ENCODE measurements at regions not wholly inside any gene's neighbourhood (a gene's known extent, or its start where the extent isn't known, plus 50 kb on each side); places are given as distances from the start of the nearest gene placed in this dataset.

DNA sequence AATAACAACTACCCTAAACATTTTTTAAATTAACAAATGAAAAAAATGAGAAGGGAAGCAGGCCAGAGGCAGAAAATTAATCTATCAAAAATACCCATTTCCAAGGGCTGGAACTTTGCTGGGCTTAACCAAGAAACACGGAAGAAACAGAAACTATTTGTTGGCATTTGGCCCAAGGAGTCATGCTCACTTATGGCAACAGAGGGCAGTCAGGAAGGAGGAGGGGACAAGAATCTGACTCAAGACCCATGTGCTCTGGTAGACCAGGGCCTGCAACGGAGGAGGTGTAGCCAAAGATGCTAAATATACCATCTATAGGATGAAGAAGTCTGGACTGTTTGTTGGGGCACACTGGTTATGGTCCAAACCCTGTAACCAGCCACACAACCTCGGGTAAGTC is 496.7 kb downstream of the COG6 start:
- DNase-seq: no peak

DNA sequence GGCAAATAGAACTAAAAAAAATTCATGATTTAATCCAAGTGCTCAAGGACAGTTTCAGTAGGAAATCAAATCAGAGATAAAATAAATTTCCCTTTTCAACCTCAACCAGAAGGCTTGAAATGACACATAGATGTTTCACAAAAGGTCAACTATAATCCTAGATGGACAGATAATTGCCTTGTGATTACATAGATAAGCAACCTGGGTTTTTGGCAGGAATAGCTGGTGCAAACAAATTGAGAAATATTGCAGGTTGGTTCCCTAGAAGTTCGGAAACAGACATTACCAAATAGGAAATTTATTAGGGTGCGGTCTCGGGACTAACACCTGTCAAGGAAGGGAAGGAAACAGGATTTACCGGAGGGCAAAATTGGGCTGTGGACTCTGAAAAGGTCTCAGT is 497.5 kb downstream of the COG6 start:
- no peak for DNase-seq

DNA sequence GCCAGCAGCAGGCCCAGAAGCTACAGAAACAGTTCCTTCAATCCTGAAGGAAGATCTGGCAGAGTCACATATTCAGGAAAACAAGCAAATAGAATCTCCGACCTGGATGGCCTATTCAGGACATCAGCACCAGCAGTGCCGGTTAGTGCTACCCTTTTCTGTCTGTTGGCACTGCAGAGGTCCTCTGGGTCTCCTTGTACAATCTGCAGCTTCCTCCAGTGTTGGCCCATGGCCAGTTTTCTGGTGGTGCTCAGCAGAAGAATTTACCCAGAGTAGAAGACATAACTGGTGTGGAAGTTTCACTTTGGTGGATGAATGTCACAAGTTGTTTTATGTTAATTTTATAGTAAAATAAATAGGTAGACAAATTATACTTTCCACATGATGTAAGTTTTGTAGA is 498.1 kb downstream of the COG6 start:
- DNase-seq: no peak

DNA sequence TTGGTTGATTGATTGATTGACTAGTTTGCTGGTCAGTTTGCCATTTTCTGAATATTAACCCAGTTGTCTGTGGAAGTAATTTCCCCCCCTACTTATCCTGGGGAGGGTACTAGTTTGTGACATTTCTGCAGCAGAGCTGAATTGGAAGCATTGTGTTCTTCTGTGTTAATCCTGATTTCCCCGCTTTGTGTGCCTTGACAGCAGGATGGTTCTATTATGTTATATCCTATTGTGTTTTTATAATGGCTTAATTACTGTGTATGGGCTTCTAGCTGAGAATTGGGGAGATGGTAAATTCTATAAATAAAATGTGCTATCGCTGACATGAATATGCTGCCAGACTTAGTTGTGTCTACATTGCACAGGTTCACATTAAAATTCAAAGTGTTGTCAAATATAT is 499.7 kb downstream of the COG6 start:
- DNase-seq: no peak

DNA sequence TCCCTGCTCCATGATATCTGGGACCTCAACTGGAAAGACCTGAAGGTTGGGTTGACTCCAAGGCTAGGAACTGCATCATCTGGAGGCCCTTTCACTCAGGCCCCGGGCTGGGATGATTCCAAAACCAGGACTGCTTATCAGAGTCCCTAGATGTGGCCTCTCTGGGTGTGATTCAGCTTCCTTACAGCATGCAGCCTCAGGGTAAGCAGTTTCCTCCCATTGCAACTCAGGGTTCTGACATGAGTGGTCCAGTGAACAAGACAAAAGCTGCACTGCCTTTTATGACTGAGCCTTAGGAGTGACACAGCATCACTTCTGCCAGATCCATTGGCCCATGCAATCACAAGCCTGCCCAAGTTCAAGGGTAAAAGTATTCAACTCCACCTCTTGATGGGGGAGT is 502.8 kb downstream of the COG6 start:
- peak; percentile 41 for DNase-seq

DNA sequence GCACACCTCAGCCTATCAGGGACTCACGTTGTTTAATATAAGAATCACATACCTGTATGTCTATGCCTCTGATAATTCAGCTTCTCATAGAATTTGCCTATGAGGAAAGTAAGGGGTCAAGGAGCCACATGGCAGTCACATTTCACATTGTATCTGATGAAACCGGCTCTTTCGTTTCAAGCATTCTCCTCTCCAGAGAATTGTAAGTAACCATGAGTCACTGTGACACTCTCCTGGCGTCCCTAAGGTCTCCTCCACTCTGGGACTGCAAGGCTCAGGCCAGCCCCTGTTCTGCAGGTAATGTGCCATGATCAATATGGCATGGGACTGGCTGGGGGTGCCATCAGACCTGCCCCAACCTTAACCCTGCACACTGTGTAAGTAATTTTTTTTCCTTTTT is 503.3 kb downstream of the COG6 start:
- DNase-seq: no peak

DNA sequence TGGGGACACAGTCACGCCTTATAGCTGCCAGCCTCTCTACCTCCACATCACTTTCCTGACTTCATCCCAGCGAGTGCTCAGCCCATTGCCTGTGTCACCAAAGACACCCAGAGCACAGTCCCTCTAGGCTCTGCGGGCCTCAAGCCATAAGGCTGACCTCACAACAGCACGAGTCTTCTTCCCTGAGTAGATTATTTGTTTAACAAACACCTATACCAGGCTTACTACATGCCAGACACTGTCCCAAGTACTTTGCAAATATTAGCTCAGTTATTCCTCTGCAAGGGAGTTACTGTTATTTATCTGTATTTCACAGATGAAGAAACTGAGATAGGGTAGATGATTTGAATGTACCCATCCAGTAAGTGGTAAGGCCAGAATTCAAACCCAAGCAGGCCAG is 504.3 kb downstream of the COG6 start:
- no peak for DNase-seq

DNA sequence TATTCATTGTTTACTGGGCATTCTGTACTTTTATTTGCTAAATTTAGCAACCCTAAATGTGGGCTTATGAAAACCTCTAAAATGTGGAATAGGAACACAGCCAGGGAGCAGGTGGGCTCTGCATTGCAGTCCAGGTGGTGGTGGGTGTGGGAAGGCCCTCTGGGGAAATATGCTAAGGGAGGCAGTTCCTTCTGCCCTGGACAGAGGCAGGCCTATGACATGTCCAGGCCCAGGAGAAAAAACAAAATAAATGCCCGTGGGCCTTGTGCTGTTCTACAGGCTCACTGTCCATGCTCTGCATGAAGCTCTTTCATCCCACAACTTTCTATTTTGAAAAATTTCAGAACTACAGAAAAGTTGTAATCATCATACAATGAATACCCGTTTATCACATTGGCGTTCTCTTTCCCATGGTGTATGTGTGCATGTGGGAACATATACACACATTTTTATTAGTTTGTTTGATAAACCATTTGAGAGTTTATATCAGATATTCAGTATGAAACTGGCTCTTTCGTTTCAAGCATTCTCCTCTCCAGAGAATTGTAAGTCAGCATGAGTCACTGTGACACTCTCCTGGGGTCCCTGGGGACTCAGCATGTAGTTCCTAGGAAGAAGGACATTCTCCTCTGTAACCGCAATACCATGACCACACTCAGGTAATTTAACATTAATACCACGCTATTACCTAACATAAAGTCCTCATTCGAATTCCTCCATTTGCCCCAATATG is 505.3 kb downstream of the COG6 start:
- no peak for DNase-seq

DNA sequence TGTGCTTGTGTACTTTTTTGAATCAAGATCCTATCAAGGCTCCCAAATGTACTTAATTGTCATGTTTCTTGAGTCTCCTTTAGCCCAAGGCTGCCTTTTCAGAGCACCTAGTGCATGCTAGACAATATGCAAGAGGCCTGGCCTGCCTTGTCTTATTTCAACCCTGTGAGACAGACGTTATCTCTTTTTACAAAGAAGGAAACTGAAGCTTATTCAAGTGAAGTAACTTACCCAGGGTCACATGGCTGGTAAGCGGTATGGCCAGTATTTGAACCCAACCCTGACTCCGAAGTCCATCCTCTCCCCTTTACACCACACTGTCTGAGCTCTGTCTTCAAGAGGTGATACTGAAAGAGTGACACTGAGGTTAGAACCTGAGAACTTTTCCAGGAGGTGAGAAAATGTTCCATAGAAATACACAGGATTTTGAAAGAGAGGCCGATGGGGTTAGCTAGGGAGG is 505.1 kb downstream of the FOXO1 start:
- DNase-seq: no peak

DNA sequence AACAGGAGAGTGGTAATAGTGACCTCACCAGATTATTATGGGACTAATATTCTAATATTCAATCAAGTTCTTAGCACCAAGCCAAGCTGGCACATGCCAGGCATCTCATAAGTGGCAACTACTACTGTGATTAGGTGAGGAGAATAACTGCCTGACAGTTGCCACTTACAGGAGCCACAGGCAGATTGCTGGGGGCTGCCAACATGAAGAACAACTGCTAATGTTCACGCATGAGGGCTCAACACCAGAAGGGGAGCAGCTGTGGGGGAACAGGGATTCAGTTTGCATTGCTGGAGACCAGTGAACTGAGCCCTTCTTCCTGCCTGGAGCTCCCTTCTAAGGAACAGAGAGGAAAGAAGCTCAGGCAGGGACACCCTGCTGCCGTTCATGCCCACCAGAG is 504.5 kb downstream of the FOXO1 start:
- no peak for DNase-seq

DNA sequence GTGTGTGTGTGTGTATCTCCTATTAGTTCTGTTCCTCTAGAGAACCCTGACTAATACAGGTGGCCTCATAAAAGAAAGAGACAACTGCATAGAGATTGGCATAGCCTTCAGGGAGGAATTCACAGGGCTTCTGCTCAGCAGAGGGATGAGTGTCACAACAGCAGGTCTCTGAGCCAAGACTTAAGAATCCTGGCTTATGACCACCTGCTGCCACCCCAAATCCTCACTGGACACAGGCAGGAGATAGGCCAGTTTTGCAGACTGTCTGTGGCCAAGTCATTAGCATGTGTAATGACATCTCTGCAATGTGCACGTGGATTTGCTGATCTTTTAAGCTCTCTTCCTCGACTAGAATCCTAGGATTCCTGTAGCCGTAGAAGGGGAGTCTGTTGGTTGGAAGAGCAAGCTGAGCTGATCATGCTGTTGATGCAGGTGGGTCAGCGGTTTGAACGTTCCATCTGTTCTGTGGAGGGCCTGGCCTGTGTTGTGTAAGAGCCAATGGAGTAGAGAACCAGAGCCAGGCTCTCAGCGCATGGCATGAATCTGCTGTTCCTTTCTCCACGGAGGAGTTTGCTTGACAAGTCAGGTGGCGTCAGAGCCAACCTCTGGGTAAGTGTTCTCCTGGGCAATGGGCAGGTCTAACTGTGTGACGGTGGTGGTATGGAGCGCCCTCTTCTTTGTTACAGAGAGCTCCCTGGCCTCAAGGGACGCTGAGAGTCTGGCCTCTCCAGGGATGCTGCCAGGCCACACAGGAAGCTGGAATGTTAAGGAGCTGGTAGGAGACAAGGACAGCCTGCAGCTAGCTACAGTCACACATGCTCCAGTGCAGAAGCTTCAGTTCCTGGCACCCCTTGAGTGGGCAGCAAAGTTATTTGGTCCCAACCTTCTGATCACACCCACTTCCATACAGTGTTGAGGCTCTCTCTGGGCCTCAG is 503.1 kb downstream of the FOXO1 start:
- no peak for DNase-seq

DNA sequence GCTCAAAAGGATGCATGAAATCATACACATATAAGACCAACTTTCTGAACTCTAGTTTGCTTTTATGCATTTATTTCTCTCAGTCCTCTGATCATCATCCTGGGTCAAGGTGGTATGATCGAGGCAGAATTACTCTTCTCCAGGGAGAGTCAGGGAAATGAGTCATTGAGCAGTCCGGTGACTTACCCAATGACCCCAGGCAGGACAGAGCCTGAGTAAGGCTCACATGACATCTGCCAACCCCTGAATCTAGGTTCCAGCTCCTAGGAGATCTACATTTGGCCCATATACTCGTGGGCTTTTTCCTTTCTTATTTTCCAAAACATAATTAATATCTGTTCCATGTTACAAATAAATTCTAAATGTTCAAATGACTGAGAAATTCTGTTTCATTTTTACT is 502.3 kb downstream of the FOXO1 start:
- no peak for DNase-seq

DNA sequence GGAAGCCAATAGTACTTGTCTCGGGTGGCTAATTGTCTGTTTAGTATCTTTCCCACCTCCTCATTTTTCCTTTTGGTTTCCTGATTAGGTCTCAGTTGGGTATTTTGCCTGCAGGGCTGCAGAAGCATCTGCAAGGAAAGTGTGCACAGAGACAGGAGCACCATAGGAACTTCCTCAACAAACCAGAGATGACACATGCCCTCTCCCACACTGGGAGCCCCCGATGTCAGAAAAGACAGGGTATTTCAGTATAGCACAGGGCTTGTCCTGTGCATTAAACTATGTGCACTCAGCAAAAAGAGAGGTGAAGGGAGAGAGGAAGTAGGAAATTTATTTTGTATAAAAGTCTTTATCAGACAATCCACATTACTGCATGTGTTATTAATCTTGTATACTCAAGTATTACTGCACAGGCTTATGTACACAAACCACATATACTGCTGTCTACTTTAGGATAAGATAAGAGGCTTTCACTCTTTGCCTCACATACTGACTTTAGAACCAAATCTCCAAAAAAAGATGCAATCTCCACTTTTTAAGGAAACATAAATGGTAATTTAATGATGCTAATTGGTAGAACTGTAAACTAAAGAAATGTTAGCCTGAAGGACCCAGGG is 501.0 kb downstream of the FOXO1 start:
- no peak for DNase-seq

DNA sequence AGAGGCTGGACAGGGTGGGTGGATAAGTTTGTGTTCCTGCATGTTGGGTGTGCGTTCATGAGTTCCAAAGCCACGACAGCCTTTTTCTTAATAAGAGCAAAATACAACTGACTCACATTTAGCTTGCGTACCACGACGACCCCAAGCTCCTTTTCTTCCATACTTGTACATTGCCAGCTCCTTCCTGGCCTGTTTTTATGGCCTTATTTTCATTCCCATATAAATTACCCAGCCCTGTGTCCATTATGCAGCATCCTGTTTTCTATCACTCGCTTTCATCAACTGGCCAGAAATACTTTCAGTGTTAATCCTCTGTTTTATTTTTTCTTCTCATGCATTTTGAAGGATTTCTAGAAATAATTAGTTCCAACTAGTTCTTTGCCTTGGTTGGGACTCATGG is 499.1 kb downstream of the FOXO1 start:
- DNase-seq: no peak

DNA sequence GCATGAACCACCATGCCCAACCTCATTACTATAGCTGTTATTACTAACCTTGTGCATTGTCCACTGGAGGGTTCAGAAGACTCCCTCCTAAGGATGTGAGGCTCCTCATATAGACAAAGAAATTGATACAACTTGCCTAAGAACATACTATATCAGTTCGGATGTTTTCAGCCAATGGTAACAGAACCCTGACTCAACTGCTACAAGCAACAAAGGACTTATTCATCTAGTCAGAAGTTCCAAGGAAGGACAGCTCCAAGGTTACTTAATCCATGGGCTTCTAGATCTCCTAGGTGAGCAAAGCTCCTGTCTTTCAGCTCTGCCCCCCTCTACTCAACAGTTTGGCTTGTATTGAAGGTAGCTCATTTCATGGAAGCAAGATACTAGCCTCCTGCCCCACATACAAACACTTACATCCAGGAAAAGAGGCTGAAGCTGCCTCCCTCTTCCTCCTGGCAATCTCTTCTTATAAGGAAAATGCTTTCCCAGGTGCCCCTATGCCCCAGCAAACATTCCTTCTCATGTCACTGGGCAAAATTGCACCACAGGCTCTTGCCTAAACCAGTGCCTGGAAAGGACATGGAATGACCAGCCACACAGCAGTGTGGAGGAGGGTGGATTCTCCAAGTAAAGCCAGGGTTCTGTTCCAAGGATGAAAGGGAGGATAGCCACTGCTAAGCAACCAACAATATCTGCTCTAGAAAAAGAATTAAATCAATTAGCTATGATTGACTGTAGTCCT is 497.8 kb downstream of the FOXO1 start:
- DNase-seq: no peak

DNA sequence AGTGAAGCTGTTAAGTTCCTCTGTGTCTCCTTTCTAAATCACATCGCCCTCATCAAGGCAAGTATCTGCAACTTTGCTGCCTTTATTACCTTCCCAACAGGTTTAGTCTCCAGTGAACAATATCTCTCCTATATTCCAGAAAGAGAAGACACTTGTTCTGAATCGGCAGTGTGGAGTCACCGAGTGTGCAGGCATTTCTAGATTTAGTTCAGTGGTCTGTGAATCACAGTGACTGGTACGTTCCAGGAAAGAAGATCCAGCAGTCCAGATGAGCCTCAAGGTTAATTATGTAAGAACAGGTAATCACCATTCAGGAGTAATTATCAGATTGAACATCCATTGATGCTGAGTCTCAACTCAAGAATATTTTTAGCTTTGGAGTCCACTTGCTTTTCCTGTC is 497.0 kb downstream of the FOXO1 start:
- DNase-seq: no peak

DNA sequence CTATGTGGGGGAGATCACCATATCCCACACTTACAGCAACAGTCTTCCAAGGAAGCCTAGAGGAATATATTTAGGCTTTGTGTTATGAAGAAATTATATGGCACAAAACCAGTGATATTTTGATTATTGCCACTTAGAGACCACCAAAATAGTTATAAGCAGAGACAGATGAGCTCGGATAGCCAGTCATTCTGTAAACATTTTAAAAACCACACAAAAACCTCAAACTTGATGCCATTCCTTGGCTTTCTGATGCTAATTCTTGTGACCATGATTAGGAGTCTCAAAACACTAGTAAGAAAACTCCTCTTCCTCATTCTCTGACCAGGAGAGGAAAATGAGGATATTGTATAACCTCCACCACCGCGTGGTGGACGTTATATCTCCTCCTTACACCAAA is 496.4 kb downstream of the FOXO1 start:
- no peak for DNase-seq

DNA sequence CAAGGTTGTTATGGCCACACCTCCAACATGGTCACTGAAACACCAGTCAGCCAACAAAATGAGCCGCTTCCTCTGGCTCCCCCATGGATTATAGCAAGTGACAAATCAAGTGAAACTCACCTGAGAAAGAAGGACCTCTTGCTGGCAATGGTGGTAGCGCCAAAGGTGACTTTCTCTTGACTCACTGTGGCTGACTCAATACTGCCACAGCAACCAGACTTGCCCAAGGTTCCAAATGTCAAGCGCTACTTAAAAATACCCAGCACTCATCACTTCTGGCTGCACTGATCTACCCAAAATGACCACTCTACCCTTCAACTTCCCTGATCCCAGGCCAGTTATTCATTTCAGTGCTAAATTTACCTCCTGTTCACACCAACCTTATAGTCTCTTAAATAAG is 495.5 kb downstream of the FOXO1 start:
- DNase-seq: no peak

DNA sequence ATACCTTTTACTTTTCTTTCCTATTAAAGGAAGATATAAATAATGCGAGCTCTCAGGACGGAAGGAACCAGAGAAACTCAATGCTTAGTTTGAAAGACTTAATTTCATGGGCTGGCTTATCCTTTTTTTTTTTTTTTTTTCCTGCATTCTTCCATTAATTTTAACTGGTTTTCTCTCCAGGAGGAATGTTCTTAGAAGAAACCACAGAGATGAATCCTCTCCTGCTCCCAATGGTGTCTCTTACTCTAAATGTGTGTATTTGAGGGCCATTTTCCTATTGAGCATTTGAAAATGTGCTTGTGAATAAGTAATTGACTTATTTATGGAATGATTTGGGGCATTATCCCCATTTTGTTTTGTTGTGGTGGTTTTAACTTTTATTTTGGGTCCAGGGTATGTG is 494.9 kb downstream of the FOXO1 start:
- no peak for DNase-seq

DNA sequence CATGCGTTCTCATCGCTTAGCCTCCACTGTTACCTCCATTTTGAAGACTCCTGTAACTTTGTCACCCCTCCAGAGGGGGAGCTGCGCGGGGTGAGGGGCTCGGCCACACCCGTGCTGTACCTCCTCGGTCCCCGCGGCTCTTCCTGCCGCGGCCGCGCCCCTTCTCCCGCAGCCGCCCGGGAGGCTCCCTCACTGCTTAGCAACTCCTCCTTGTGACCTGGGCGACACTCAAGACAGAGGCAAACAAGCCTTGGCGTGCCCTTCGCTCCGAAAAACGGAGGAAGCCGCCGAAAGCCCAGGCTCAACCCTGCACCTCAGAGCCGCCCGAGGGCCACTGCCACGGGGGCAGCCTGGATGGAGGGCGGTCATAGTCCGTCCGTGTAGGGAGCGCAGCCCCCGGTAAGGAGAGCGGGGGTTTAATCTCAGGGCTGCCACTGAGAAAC is 494.3 kb downstream of the FOXO1 start:
- no peak for DNase-seq

DNA sequence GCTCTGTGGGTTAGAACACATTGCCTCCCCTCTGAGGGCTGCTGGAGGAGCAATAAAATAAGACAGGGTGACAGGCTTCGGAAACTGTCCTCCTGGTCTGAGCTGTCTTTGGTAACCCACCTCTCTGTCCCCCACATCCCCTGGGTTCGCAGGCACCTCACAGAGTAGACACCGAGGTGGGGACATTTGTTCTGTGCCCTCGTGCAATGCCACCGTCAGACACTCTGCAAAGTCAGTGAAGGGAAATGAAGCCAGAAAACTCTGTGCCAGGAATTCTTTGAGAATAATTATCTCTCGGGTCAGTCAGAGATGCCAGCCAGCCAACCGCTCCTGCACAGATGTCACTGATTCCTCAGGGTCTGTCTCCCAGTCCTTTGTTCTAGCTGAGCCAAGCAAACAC is 493.6 kb downstream of the FOXO1 start:
- DNase-seq: no peak

DNA sequence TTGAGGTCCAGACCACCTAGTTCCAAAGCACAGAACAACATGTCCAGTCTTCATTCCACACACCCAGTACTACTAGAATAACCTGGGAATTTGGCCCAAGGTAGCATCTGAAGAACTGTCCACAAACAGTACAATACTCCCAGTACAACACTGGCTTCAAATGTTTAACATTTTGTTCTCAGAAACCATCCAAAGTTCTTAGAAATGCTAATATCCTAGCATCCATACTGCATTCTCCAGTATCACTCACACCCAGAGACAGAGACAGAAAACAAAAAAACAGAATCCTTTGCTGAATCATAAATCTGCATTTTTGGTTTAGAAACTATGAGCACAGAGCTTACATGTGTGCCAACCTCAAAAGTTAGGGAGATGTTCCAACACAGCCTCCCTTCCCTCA is 490.8 kb downstream of the FOXO1 start:
- no peak for DNase-seq

DNA sequence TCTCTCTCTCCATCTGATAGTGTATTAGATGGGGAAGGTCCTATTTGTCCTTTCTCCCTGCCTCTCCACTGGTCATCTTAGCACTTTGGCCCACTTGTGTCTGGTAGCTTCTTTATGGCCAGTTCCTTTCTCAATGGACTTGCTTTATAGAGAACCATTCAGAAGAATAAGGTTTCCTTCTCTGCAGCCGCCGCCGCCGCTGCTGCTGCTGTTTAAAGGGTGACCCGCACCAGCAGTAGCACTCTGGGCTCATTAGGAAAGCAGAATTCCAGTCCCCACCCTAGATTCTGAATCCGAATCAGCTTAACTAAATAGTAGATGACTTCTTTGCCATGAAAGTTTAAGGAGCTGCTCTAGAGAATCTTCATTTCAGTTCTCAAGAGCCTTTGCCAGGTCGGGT is 490.2 kb downstream of the FOXO1 start:
- DNase-seq: no peak
